ENCODE measurements at regions not wholly inside any gene's neighbourhood (a gene's known extent, or its start where the extent isn't known, plus 50 kb on each side); places are given as distances from the start of the nearest gene placed in this dataset.

GRCh38 chr20:40470445-40471260, 218.4 kb downstream of the MAFB start:
- TF ChIP-seq CTCF (IDR thresholded peaks at IDR 0.05) (no peak), EP300 (IDR thresholded peaks at IDR 0.05) (no peak), POLR2AphosphoS5 (IDR thresholded peaks at IDR 0.05) (no peak), POLR2A (IDR thresholded peaks at IDR 0.05) (no peak)

Measured in stomach (tissue), 4 donors.